HepG2 (cell line): ENCODE measurements at regions not wholly inside any gene's neighbourhood (a gene's known extent, or its start where the extent isn't known, plus 50 kb on each side); places are given as distances from the start of the nearest gene placed in this dataset.

ENCODE experiments used
- AHR ChIP-seq: IDR thresholded peaks from 2 replicates; pipeline ENCODE4 v1.6.1; 2018; ENCODE audit warnings: missing genetic modification reagents, missing compliant biosample characterization
- ARNTL ChIP-seq: sonication (generic); formaldehyde crosslinking; IDR thresholded peaks from 2 replicates; pipeline ENCODE4 v1.4.0; 2020; ENCODE audit warnings: mild to moderate bottlenecking, missing genetic modification reagents
- CCAR2 ChIP-seq: fragments of 200-400 bp; formaldehyde crosslinking; optimal IDR thresholded peaks from 2 replicates; pipeline ENCODE3; 2018; ENCODE audit warnings: low read depth, mild to moderate bottlenecking, low read length, moderate library complexity
- FOXP4 ChIP-seq: sonication (generic); formaldehyde crosslinking; IDR thresholded peaks from 2 replicates; pipeline ENCODE4 v1.4.0; 2020; ENCODE audit warnings: missing genetic modification reagents
- HIVEP1 ChIP-seq: sonication (generic); formaldehyde crosslinking; IDR thresholded peaks from 2 replicates; pipeline ENCODE4 v1.4.0; 2020; ENCODE audit warnings: mild to moderate bottlenecking, missing genetic modification reagents
- HMGXB4 ChIP-seq, 2 experiments: sonication (generic) in 1 of 2; formaldehyde crosslinking in 1 of 2; IDR thresholded peaks; 2 replicates each; pipeline versions ENCODE4 v1.4.0 to v1.6.1; 2018 to 2020; ENCODE audit warnings: missing genetic modification reagents in 2 of 2, borderline replicate concordance in 1 of 2, low read depth in 1 of 2, mild to moderate bottlenecking in 1 of 2, missing biosample characterization in 1 of 2
- HNRNPLL ChIP-seq: fragments of 200-400 bp; formaldehyde crosslinking; IDR thresholded peaks from 2 replicates; pipeline ENCODE4 v1.6.1; 2017; ENCODE audit warnings: mild to moderate bottlenecking, low read depth, low read length; ENCODE audit not compliant: poor library complexity, severe bottlenecking
- MATR3 ChIP-seq: sonication (generic); formaldehyde crosslinking; IDR thresholded peaks from 2 replicates; pipeline ENCODE4 v1.4.0; 2020; ENCODE audit warnings: missing genetic modification reagents
- NFYC ChIP-seq: IDR thresholded peaks from 2 replicates; pipeline ENCODE4 v1.6.1; 2016; ENCODE audit warnings: missing genetic modification reagents, missing compliant biosample characterization
- RAD21 ChIP-seq: fragments of 450-650 bp; formaldehyde crosslinking; IDR thresholded peaks from 2 replicates; pipeline ENCODE4 v1.5.0; 2020; ENCODE audit warnings: mild to moderate bottlenecking
- TBP ChIP-seq: sonication (generic); formaldehyde crosslinking; IDR thresholded peaks from 2 replicates; pipeline ENCODE4 v1.5.0; 2020; ENCODE audit warnings: missing genetic modification reagents
- TFDP2 ChIP-seq: sonication (generic); formaldehyde crosslinking; IDR thresholded peaks from 2 replicates; pipeline ENCODE4 v1.4.0; 2020; ENCODE audit warnings: missing genetic modification reagents
- TRIM22 ChIP-seq: fragments of 450-650 bp; IDR thresholded peaks from 2 replicates; pipeline ENCODE4 v1.6.1; 2017
- ZBTB42 ChIP-seq: sonication (generic); formaldehyde crosslinking; IDR thresholded peaks from 2 replicates; pipeline ENCODE4 v1.5.0; 2020; ENCODE audit warnings: mild to moderate bottlenecking, missing genetic modification reagents
- ZMYM3 ChIP-seq: sonication (generic); formaldehyde crosslinking; IDR thresholded peaks from 2 replicates; pipeline ENCODE4 v1.5.1; 2020; ENCODE audit warnings: mild to moderate bottlenecking, missing genetic modification reagents
- ZNF331 ChIP-seq: sonication (generic); formaldehyde crosslinking; IDR thresholded peaks from 2 replicates; pipeline ENCODE4 v1.4.0; 2020; ENCODE audit warnings: missing genetic modification reagents
- ZNF557 ChIP-seq: sonication (generic); formaldehyde crosslinking; IDR thresholded peaks from 2 replicates; pipeline ENCODE4 v1.4.0; 2020; ENCODE audit warnings: missing genetic modification reagents
- ZNF572 ChIP-seq: sonication (generic); formaldehyde crosslinking; IDR thresholded peaks from 2 replicates; pipeline ENCODE4 v1.5.1; 2020; ENCODE audit warnings: mild to moderate bottlenecking, missing genetic modification reagents
- ZNF598 ChIP-seq: sonication (generic); formaldehyde crosslinking; IDR thresholded peaks from 2 replicates; pipeline ENCODE4 v1.5.1; 2020; ENCODE audit warnings: mild to moderate bottlenecking, missing genetic modification reagents, borderline replicate concordance
- ZNF615 ChIP-seq: sonication (generic); formaldehyde crosslinking; IDR thresholded peaks from 2 replicates; pipeline ENCODE4 v1.5.0; 2020; ENCODE audit warnings: mild to moderate bottlenecking, missing genetic modification reagents, borderline replicate concordance
- ZNF660 ChIP-seq: sonication (generic); formaldehyde crosslinking; IDR thresholded peaks from 2 replicates; pipeline ENCODE4 v1.5.1; 2020; ENCODE audit warnings: mild to moderate bottlenecking, low read depth, missing genetic modification reagents, borderline replicate concordance
- ZNF768 ChIP-seq: sonication (generic); formaldehyde crosslinking; IDR thresholded peaks from 2 replicates; pipeline ENCODE4 v1.4.0; 2020; ENCODE audit warnings: missing genetic modification reagents

- TF ChIP-seq NFYC (CRISPR knock-in tag) (no peak), HNRNPLL (peak; percentile 48), TRIM22 (no peak), ZBTB42 (CRISPR knock-in tag) (no peak), TBP (CRISPR knock-in tag) (no peak), ARNTL (0 out of 2 replicates have a peak, but pooled peaks have one; percentile 40), CCAR2 (no peak), ZNF557 (no peak), MATR3 (CRISPR knock-in tag) (no peak), ZNF598 (CRISPR knock-in tag) (no peak), ZNF768 (0 out of 2 replicates have a peak, but pooled peaks have one; percentile 5), ZNF331 (peak; percentile 38; the same call in 1 of the 2 replicates), HIVEP1 (no peak; the same call in 1 of the 2 replicates), FOXP4 (CRISPR knock-in tag) (no peak), ZNF660 (CRISPR knock-in tag) (peak; percentile 33; the same call in 1 of the 2 replicates), TFDP2 (CRISPR knock-in tag) (0 out of 2 replicates have a peak, but pooled peaks have one; percentile 31), ZNF572 (CRISPR knock-in tag) (peak; percentile 86), RAD21 (CRISPR knock-in tag) (peak; percentile 65), HMGXB4 (CRISPR knock-in tag; IDR thresholded peaks at IDR 0.05; ENCODE audit: borderline replicate concordance in 1 of 2, low read depth in 1 of 2) (peak in 1 of 2 experiments; percentile 80; a peak in 2 of 4 replicates), ZMYM3 (CRISPR knock-in tag) (peak; percentile 74), AHR (CRISPR knock-in tag) (0 out of 2 replicates have a peak, but pooled peaks have one; percentile 32), ZNF615 (CRISPR knock-in tag) (no peak)
Measured at GRCh38 chr16:87550495-87550961, 51.8 kb upstream of the JPH3 start (continued).
